HCT116 (cell line): ENCODE measurements at regions not wholly inside any gene's neighbourhood (a gene's known extent, or its start where the extent isn't known, plus 50 kb on each side); places are given as distances from the start of the nearest gene placed in this dataset.

Source experiments
- ATAC-seq: fragments of 200-7000 bp; cut with Tn5 transposase; 2 replicates; pipeline ENCODE4 v1.9.1; 2020; ENCODE audit warnings: mild to moderate bottlenecking, moderate library complexity
- BruUV-seq: library from RNA; stranded (reverse); fragments of 400-500 nt; replicated peaks from 2 replicates; lab custom pipeline; 2021; lab: Mats Ljungman, UMichigan
- CTCF ChIA-PET: fragments of 300-600 bp; sonication (Branson Sonifier 250); formaldehyde crosslinking; loops from one replicate; lab custom pipeline; 2021; ENCODE audit warnings: antibody characterized with exemption; lab: Charles Lee
- POLR2A ChIA-PET: fragments of 300-600, 350-600 bp; sonication (Branson Sonifier 250); formaldehyde crosslinking; loops from one replicate; lab custom pipeline; 2021; ENCODE audit warnings: antibody characterized with exemption; lab: Charles Lee
- RAD21 ChIA-PET, 2 experiments: fragments of 300-600 bp; sonication (Branson Sonifier 250); formaldehyde crosslinking; loops; one replicate each; lab custom pipeline; 2023; ENCODE audit warnings: low total read pairs in 2 of 2; ENCODE audit not compliant: uncharacterized antibody in 2 of 2, unreplicated experiment in 2 of 2, low non-redundant PET in 1 of 2; lab: Charles Lee
- DNase-seq: peaks from one replicate; pipeline ENCODE4 v3.0.0-alpha.2; 2010; ENCODE audit warnings: low read depth, low spot score
- H2AFZ ChIP-seq: fragments of 200-600 bp; shearing (Covaris generic), sonication (generic); 2 replicates; pipeline ENCODE4 v1.6.1; 2017; ENCODE audit warnings: low read depth, mixed run types, mixed read lengths, antibody characterized with exemption, low read length; ENCODE audit not compliant: poor library complexity, severe bottlenecking
- H3K27ac ChIP-seq: 2 replicates; pipeline ENCODE4 v1.5.1; 2012; ENCODE audit warnings: low read depth, low read length
- H3K27me3 ChIP-seq: fragments of 200-600 bp; sonication (generic); 2 replicates; pipeline ENCODE4 v1.6.1; 2016; ENCODE audit warnings: mixed run types, low read length, mixed read lengths; ENCODE audit not compliant: insufficient read depth
- H3K36me3 ChIP-seq, 2 experiments: fragments of 200-500 bp in 1 of 2; fragments of 200-600 bp in 1 of 2; sonication (Bioruptor generic) in 1 of 2; sonication (generic) in 1 of 2; 2 replicates each; pipeline versions ENCODE4 v1.5.1 to v1.6.1; 2014 to 2016; ENCODE audit warnings: low read length in 2 of 2, inconsistent platforms in 1 of 2, mixed read lengths in 1 of 2, mixed run types in 1 of 2; ENCODE audit not compliant: insufficient read depth in 2 of 2, control insufficient read depth in 1 of 2
- H3K4me1 ChIP-seq, 2 experiments: fragments of 200-600 bp in 1 of 2; sonication (generic) in 1 of 2; 2 replicates each; pipeline versions ENCODE4 v1.5.1 to v1.6.1; 2012 to 2017; ENCODE audit warnings: low read length in 2 of 2, inconsistent platforms in 1 of 2, mild to moderate bottlenecking in 1 of 2, mixed read lengths in 1 of 2, mixed run types in 1 of 2, moderate library complexity in 1 of 2; ENCODE audit not compliant: insufficient read depth in 2 of 2, control insufficient read depth in 1 of 2
- H3K4me2 ChIP-seq: fragments of 200-600 bp; sonication (generic); 2 replicates; pipeline ENCODE4 v1.6.1; 2017; ENCODE audit warnings: mixed run types, low read length, mixed read lengths
- H3K4me3 ChIP-seq, 2 experiments: fragments of 200-600 bp in 1 of 2; sonication (generic) in 1 of 2; replicated peaks in 1 of 2; 2 replicates each; pipeline ENCODE4 v1.5.1; 2011 to 2016; ENCODE audit warnings: low read length in 2 of 2, control low read depth in 1 of 2, low read depth in 1 of 2, mild to moderate bottlenecking in 1 of 2, mixed read lengths in 1 of 2, mixed run types in 1 of 2
- H3K79me2 ChIP-seq: fragments of 200-600 bp; sonication (generic); 2 replicates; pipeline ENCODE4 v1.6.1; 2017; ENCODE audit warnings: mild to moderate bottlenecking, mixed run types, low read length, moderate library complexity, mixed read lengths; ENCODE audit not compliant: insufficient read depth
- H3K9ac ChIP-seq: fragments of 200-600 bp; sonication (generic); 2 replicates; pipeline ENCODE4 v1.6.1; 2016; ENCODE audit warnings: low read length, mixed read lengths
- H3K9me2 ChIP-seq: fragments of 200-600 bp; sonication (generic), shearing (Covaris generic); 2 replicates; pipeline ENCODE4 v1.6.1; 2017; ENCODE audit warnings: mixed run types, mild to moderate bottlenecking, moderate library complexity; ENCODE audit not compliant: insufficient read depth
- H3K9me3 ChIP-seq, 2 experiments: fragments of 200-500 bp in 1 of 2; fragments of 200-600 bp in 1 of 2; sonication (Bioruptor generic) in 1 of 2; sonication (generic) in 1 of 2; 2 replicates each; pipeline ENCODE4 v1.6.1; 2014 to 2017; ENCODE audit warnings: low read length in 2 of 2, mixed read lengths in 2 of 2, inconsistent platforms in 1 of 2, low read depth in 1 of 2, mild to moderate bottlenecking in 1 of 2, mixed run types in 1 of 2, moderate library complexity in 1 of 2; ENCODE audit not compliant: control insufficient read depth in 1 of 2, insufficient read depth in 1 of 2
- H4K20me1 ChIP-seq: fragments of 200-600 bp; sonication (generic), shearing (Covaris generic); 2 replicates; pipeline ENCODE4 v1.6.1; 2017; ENCODE audit warnings: mixed run types, mild to moderate bottlenecking, moderate library complexity; ENCODE audit not compliant: insufficient read depth
- CBX3 ChIP-seq: IDR thresholded peaks from 2 replicates; pipeline ENCODE4 v1.6.1; 2012; ENCODE audit warnings: low read depth
- EGR1 ChIP-seq: IDR thresholded peaks from 2 replicates; pipeline ENCODE4 v1.6.1; 2012; ENCODE audit warnings: low read depth
- ELF1 ChIP-seq: IDR thresholded peaks from 2 replicates; pipeline ENCODE4 v1.6.1; 2012; ENCODE audit warnings: low read depth, borderline replicate concordance
- EZH2 ChIP-seq: fragments of 200-600 bp; sonication (generic); IDR thresholded peaks from 2 replicates; pipeline ENCODE4 v1.6.1; 2017; ENCODE audit warnings: antibody characterized with exemption, mixed run types
- FOSL1 ChIP-seq: IDR thresholded peaks from 2 replicates; pipeline ENCODE4 v1.6.1; 2012; ENCODE audit warnings: low read depth
- JUND ChIP-seq: IDR thresholded peaks from 2 replicates; pipeline ENCODE4 v1.6.1; 2012
- MAX ChIP-seq: IDR thresholded peaks from 2 replicates; pipeline ENCODE4 v1.6.1; 2012
- POLR2A ChIP-seq: IDR thresholded peaks from 2 replicates; pipeline ENCODE4 v1.7.0; 2011; ENCODE audit warnings: borderline replicate concordance; ENCODE audit not compliant: insufficient read depth, insufficient read length; ENCODE audit errors: extremely low read depth
- RAD21 ChIP-seq: IDR thresholded peaks from 2 replicates; pipeline ENCODE4 v1.6.1; 2012; ENCODE audit warnings: low read depth, mild to moderate bottlenecking
- SIN3A ChIP-seq: IDR thresholded peaks from 2 replicates; pipeline ENCODE4 v1.6.1; 2012; ENCODE audit warnings: low read depth
- TCF7L2 ChIP-seq: IDR thresholded peaks from 2 replicates; pipeline ENCODE4 v1.7.0; 2011; ENCODE audit warnings: borderline replicate concordance, inconsistent platforms; ENCODE audit not compliant: insufficient read depth, insufficient read length; ENCODE audit errors: extremely low read depth
- YY1 ChIP-seq: IDR thresholded peaks from 2 replicates; pipeline ENCODE4 v1.6.1; 2011; ENCODE audit warnings: low read length, low read depth, moderate library complexity, mild to moderate bottlenecking; ENCODE audit not compliant: insufficient replicate concordance; ENCODE audit errors: extremely low read depth
- ZBTB33 ChIP-seq: IDR thresholded peaks from 2 replicates; pipeline ENCODE4 v1.6.1; 2011; ENCODE audit warnings: mild to moderate bottlenecking, low read length, moderate library complexity; ENCODE audit not compliant: insufficient replicate concordance; ENCODE audit errors: extremely low read depth
- ZFX ChIP-seq: fragments of 450-650 bp; IDR thresholded peaks from 2 replicates; pipeline ENCODE4 v1.6.1; 2017
- ZNF274 ChIP-seq: fragments of 200-500 bp; sonication (Bioruptor generic); IDR thresholded peaks from 2 replicates; pipeline ENCODE4 v1.6.1; 2014; ENCODE audit warnings: mild to moderate bottlenecking, low read depth, low read length, inconsistent platforms
- intact Hi-C: fragments of 100-400 bp; cut with micrococcal nuclease; formaldehyde crosslinking; loops from 2 replicates; pipeline ENCODE4 v1.10.0; 2022

- no peaks in the 10 kb centered on the region for H3K27me3 ChIP-seq
- POLR2A ChIA-PET: no interaction called here
- no peak overlapping the region for H2AFZ ChIP-seq
- H3K4me3 ChIP-seq: no peak overlapping the region
- no peak overlapping the region for H3K4me2 ChIP-seq
- no peak overlapping the region for H3K9ac ChIP-seq
- no peaks in the 10 kb centered on the region for H3K9me2 ChIP-seq
- H3K4me1 ChIP-seq: no peaks in the 10 kb centered on the region
- CTCF ChIA-PET: no interaction called here
- peaks cover 8 to 37% of the 10 kb centered on the region in 2 experiments; a peak in 2 of 4 replicates for H3K9me3 ChIP-seq
- H3K36me3 ChIP-seq: no peaks in the 10 kb centered on the region
- no TSS peak for BruUV-seq
- no peaks in the 10 kb centered on the region for H3K79me2 ChIP-seq
- no peaks in the 10 kb centered on the region for H4K20me1 ChIP-seq
- no peak for TF ChIP-seq JUND
- TF ChIP-seq CBX3: no peak
- TF ChIP-seq ZNF274: no peak
- no peak for TF ChIP-seq TCF7L2
- no peak for TF ChIP-seq ZBTB33
- TF ChIP-seq EGR1: no peak
- TF ChIP-seq MAX: no peak
- no peak for TF ChIP-seq RAD21
- TF ChIP-seq SIN3A: no peak
- no peak for TF ChIP-seq EZH2
- no peak for TF ChIP-seq ELF1
- TF ChIP-seq YY1: no peak
- no peak for TF ChIP-seq FOSL1
- no peak for TF ChIP-seq POLR2A
- TF ChIP-seq ZFX: no peak
- intact Hi-C loops: no loop called here
- RAD21 ChIA-PET: no interaction called here
- DNase-seq (no peak), ATAC-seq (no peak)
- H3K27ac ChIP-seq: no peak overlapping the region
Measured at GRCh38 chr9:23636199-23636598, 189.8 kb downstream of the ELAVL2 start.
